ENCODE measurements at regions not wholly inside any gene's neighbourhood (a gene's known extent, or its start where the extent isn't known, plus 50 kb on each side); places are given as distances from the start of the nearest gene placed in this dataset.

DNA sequence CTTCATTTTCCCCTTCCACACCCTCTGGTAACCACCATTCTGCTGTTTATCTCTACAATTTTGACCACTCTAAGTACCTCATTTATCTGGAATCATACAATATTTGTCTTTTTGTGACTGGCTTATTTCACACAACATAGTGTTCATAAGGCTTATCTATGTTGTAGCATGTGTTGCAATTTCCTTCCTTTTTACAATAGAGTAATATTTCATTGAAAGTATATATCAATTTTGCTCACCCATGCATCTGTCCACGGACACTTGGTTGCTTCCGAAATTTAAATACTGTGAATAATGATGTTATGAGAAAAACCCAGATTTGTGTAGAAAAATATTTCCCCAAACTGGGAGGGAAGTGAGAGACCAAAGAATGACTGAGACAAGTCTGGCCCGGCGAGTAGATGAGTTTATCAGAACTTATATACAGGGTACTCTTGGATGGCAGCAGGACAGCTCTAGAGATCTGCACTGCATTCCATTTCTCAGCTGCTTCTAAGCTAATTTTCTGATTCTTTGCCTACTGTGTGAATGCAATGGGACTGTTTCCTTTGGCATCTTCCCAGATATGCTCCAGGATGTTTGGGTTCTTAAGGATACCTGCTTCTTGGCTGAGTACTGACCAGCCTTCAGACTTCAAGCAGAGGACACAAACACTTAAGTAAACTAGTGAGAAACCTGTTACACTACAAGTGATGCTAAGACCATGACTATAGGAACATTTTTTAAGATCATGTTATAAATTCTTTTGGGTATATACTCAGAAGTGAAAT lies 834.0 kb upstream of the PCDH9 start:
- H3K36me3 ChIP-seq: no peaks in the 10 kb centered on the region
- H3K27me3 ChIP-seq: no peaks in the 10 kb centered on the region
- TF ChIP-seq, protein P1, sequence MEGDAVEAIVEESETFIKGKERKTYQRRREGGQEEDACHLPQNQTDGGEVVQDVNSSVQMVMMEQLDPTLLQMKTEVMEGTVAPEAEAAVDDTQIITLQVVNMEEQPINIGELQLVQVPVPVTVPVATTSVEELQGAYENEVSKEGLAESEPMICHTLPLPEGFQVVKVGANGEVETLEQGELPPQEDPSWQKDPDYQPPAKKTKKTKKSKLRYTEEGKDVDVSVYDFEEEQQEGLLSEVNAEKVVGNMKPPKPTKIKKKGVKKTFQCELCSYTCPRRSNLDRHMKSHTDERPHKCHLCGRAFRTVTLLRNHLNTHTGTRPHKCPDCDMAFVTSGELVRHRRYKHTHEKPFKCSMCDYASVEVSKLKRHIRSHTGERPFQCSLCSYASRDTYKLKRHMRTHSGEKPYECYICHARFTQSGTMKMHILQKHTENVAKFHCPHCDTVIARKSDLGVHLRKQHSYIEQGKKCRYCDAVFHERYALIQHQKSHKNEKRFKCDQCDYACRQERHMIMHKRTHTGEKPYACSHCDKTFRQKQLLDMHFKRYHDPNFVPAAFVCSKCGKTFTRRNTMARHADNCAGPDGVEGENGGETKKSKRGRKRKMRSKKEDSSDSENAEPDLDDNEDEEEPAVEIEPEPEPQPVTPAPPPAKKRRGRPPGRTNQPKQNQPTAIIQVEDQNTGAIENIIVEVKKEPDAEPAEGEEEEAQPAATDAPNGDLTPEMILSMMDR (IDR thresholded peaks at IDR 0.05): no peak
- DNase-seq (no peak), ATAC-seq (no peak)
- 65 to 69% methylated on average over 4 of the region's 4 CpGs for WGBS, 2 donors
- H3K4me1 ChIP-seq: no peaks in the 10 kb centered on the region
- intact Hi-C loops (cut with DNase I): no loop called here
- no peak overlapping the region for H3K4me3 ChIP-seq
- H3K9me3 ChIP-seq: no peaks in the 10 kb centered on the region
- H3K27ac ChIP-seq: no peak overlapping the region

DNA sequence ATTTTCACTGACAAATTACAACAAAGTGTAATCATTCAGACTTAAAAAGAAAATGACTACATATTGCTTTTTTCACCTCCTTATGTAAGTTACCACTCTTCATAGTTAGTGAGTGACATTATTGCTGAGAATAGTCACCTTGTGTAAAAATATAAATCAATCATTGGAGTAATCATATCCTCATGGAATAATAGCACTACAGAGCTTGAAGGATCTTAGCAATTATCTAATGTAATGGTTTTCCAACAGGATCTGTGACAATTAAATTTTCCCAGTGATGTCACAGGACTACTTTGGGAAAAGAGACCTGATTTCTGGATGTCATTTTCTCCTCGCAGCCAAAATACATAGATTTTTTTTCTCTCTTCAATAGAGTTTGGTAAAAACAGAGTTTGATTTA lies 833.0 kb upstream of the PCDH9 start:
- 75 to 95% methylated on average over 1 of the region's 1 CpG for WGBS, 2 donors
- intact Hi-C loops (cut with DNase I): no loop called here
- H3K36me3 ChIP-seq: no peaks in the 10 kb centered on the region
- ATAC-seq (no peak), DNase-seq (no peak)
- no peaks in the 10 kb centered on the region for H3K27me3 ChIP-seq
- no peak overlapping the region for H3K27ac ChIP-seq
- H3K4me3 ChIP-seq: no peak overlapping the region
- no peaks in the 10 kb centered on the region for H3K9me3 ChIP-seq
- no peaks in the 10 kb centered on the region for H3K4me1 ChIP-seq
- TF ChIP-seq, protein P1 (IDR thresholded peaks at IDR 0.05): no peak

DNA sequence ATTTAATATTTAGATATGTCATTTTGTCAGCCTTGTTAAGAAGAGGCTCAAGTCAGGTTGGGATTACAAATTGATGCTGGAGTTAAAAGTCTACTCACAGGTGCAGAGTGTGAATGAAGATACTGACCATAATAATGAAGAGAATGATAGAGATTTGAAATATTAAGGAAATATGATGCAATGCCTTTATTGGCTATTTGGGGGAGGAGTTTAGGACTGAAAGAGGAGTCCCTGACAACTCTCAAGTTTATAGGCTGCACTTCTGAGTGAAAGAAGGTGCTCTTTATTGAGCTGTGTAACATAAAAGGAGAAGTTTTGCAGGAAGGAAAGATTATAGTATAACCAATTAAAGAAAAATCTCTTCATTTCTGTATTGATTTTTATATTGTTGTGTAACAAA lies 827.7 kb upstream of the PCDH9 start:
- Histone ChIP-seq H3K27ac (no peak overlapping the region), H3K4me1 (no peaks in the 10 kb centered on the region), H3K36me3 (no peaks in the 10 kb centered on the region), H3K9me3 (peaks cover 0 to 13% (median 0%) of the 10 kb centered on the region in 11 donors), H3K27me3 (no peaks in the 10 kb centered on the region), H3K4me3 (no peak overlapping the region)
- TF ChIP-seq, protein P1 (IDR thresholded peaks at IDR 0.05): no peak
- ATAC-seq: no peak
- DNase-seq: no peak
- intact Hi-C loops (cut with DNase I): no loop called here

DNA sequence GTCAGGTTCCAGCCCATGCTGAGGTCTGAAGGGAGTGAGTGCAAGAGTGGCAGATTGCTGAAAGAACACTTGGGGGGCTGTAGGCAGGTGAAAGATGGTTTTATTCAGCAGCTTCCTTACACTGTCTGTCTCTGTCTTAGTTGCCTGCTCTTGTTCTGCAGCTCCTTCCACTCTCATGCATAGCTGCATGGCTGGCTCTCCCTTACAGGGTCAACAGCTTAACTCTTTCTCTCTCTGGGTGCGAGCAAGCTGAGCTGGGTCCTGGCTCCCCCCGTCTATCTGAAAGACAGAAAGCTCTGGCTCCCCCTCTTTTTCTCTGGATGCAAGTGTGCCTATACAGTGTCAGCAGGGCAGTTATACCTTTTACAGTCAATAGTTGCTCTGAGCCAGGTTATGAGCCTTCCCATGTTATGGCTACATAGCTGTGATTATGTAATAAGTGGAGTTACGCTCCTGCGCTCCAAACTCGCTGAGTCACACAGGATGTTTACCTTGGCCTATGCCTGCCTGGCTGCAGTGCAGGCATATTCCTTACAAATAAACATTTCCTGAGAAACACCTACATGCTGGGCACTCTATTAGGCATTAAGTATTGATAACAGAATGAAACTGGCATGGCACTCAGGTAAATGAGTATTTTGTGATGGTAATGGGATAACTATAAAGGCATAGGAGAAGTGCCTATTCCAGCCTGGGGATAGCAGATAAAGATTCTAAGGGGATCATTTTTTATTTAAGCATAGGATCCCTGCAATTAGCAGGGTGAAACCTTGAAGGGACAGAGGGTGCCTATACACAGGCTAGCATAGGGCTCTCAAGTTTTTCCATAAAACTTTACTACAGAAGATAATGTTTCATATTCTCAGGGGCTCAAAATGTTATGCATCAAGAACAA lies 826.9 kb upstream of the PCDH9 start:
- Histone ChIP-seq H3K27me3 (no peaks in the 10 kb centered on the region), H3K9me3 (peaks cover 0 to 13% (median 0%) of the 10 kb centered on the region in 11 donors), H3K4me3 (no peak overlapping the region), H3K36me3 (no peaks in the 10 kb centered on the region), H3K27ac (no peak overlapping the region), H3K4me1 (no peaks in the 10 kb centered on the region)
- TF ChIP-seq, protein P1 (IDR thresholded peaks at IDR 0.05): no peak
- peak in 1 of 8 donors; percentile 38 for ATAC-seq
- intact Hi-C loops (cut with DNase I): no loop called here
- no peak for DNase-seq
- WGBS, 2 donors: 83 to 88% methylated on average over 5 of the region's 5 CpGs

Measured in heart right ventricle (tissue), 16 donors.